ENCODE measurements at regions not wholly inside any gene's neighbourhood (a gene's known extent, or its start where the extent isn't known, plus 50 kb on each side); places are given as distances from the start of the nearest gene placed in this dataset.
"Not testable (repeated sequence)": the region's sequence is repeated elsewhere in the genome, so short reads cannot be mapped to it uniquely, and the experiment has no call there.

GRCh38 chr3:182491577-182491976, 301.7 kb upstream of the ATP11B start:
- DNase-seq (ENCODE audit: low read depth in 2 of 3, low spot score in 2 of 3), result no peak

- no peak for DNase-seq (ENCODE audit: low read depth in 2 of 3, low spot score in 2 of 3)
Measured at GRCh38 chr3:182492536-182492935, 300.8 kb upstream of the ATP11B start.

- DNase-seq (ENCODE audit: low read depth in 2 of 3, low spot score in 2 of 3), result no peak
Measured at GRCh38 chr3:182500289-182500688, 293.0 kb upstream of the ATP11B start.

GRCh38 chr3:182501856-182502255, 291.4 kb upstream of the ATP11B start:
- DNase-seq (ENCODE audit: low read depth in 2 of 3, low spot score in 2 of 3), result no peak

GRCh38 chr3:182503401-182503800, 289.9 kb upstream of the ATP11B start:
- DNase-seq (ENCODE audit: low read depth in 2 of 3, low spot score in 2 of 3), result no peak

GRCh38 chr3:182508919-182509711, 284.2 kb upstream of the ATP11B start:
- DNase-seq (ENCODE audit: low read depth in 2 of 3, low spot score in 2 of 3), result no peak

GRCh38 chr3:182509844-182510460, 283.4 kb upstream of the ATP11B start:
- DNase-seq (ENCODE audit: low read depth in 2 of 3, low spot score in 2 of 3), result no peak

- DNase-seq (ENCODE audit: low read depth in 2 of 3, low spot score in 2 of 3), result no peak
Measured at GRCh38 chr3:182514236-182514964, 278.9 kb upstream of the ATP11B start.

GRCh38 chr3:182516597-182517336, 276.5 kb upstream of the ATP11B start:
- no peak for DNase-seq (ENCODE audit: low read depth in 2 of 3, low spot score in 2 of 3)

GRCh38 chr3:182519569-182519968, 273.7 kb upstream of the ATP11B start:
- no peak for DNase-seq (ENCODE audit: low read depth in 2 of 3, low spot score in 2 of 3)

- DNase-seq (ENCODE audit: low read depth in 2 of 3, low spot score in 2 of 3), result no peak
Measured at GRCh38 chr3:182521339-182521738, 272.0 kb upstream of the ATP11B start.

GRCh38 chr3:182523424-182523823, 269.9 kb upstream of the ATP11B start:
- not testable (repeated sequence) for DNase-seq (ENCODE audit: low read depth in 2 of 3, low spot score in 2 of 3)

GRCh38 chr3:182523836-182524235, 269.5 kb upstream of the ATP11B start:
- DNase-seq (ENCODE audit: low read depth in 2 of 3, low spot score in 2 of 3), result no peak

- no peak for DNase-seq (ENCODE audit: low read depth in 2 of 3, low spot score in 2 of 3)
Measured at GRCh38 chr3:182524711-182525401, 268.4 kb upstream of the ATP11B start.

GRCh38 chr3:182525766-182526374, 267.4 kb upstream of the ATP11B start:
- no peak for DNase-seq (ENCODE audit: low read depth in 2 of 3, low spot score in 2 of 3)

- no peak for DNase-seq (ENCODE audit: low read depth in 2 of 3, low spot score in 2 of 3)
Measured at GRCh38 chr3:182527745-182528144, 265.6 kb upstream of the ATP11B start.

GRCh38 chr3:182530316-182530715, 263.0 kb upstream of the ATP11B start:
- no peak for DNase-seq (ENCODE audit: low read depth in 2 of 3, low spot score in 2 of 3)

GRCh38 chr3:182533394-182533793, 259.9 kb upstream of the ATP11B start:
- DNase-seq (ENCODE audit: low read depth in 2 of 3, low spot score in 2 of 3), result no peak

GRCh38 chr3:182544542-182544941, 248.8 kb upstream of the ATP11B start:
- no peak for DNase-seq (ENCODE audit: low read depth in 2 of 3, low spot score in 2 of 3)

GRCh38 chr3:182562274-182562673, 231.0 kb upstream of the ATP11B start:
- DNase-seq (ENCODE audit: low read depth in 2 of 3, low spot score in 2 of 3), result no peak
